A549 (cell line): ENCODE measurements at regions not wholly inside any gene's neighbourhood (a gene's known extent, or its start where the extent isn't known, plus 50 kb on each side); places are given as distances from the start of the nearest gene placed in this dataset.

Source experiments
- POLR2A ChIP-seq: IDR thresholded peaks from 2 replicates; pipeline ENCODE4 v1.6.1; 2012; ENCODE audit warnings: mild to moderate bottlenecking, low read length
- TF ChIP-seq, protein P1 (sequence below): fragments of >200 bp; sonication (Bioruptor Twin); formaldehyde crosslinking; IDR thresholded peaks from 3 replicates; pipeline ENCODE4 v1.5.1; 2016

DNA sequence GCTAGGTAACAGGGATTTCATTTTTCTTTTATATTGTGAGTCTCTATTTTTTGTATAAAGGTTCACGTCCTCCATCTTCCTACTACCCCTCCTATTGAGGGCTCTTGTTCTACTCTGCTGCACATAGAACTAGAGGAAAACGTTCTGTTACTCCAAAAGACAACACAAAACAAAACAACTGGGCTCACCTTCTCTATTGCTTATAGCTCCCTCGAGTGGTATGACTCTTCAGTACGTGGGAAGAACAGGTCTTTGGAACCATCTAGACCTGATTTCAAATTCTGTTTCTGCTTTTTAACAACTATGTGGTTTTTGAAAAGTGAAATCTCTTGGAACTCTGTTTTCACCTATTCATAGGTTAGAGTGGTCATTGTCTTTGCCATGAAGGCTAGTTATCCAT is 515.3 kb downstream of the SOX2 start:
- TF ChIP-seq POLR2A: no peak
- TF ChIP-seq, protein P1, sequence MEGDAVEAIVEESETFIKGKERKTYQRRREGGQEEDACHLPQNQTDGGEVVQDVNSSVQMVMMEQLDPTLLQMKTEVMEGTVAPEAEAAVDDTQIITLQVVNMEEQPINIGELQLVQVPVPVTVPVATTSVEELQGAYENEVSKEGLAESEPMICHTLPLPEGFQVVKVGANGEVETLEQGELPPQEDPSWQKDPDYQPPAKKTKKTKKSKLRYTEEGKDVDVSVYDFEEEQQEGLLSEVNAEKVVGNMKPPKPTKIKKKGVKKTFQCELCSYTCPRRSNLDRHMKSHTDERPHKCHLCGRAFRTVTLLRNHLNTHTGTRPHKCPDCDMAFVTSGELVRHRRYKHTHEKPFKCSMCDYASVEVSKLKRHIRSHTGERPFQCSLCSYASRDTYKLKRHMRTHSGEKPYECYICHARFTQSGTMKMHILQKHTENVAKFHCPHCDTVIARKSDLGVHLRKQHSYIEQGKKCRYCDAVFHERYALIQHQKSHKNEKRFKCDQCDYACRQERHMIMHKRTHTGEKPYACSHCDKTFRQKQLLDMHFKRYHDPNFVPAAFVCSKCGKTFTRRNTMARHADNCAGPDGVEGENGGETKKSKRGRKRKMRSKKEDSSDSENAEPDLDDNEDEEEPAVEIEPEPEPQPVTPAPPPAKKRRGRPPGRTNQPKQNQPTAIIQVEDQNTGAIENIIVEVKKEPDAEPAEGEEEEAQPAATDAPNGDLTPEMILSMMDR: no peak
